GM12864 (cell line): ENCODE measurements at regions not wholly inside any gene's neighbourhood (a gene's known extent, or its start where the extent isn't known, plus 50 kb on each side); places are given as distances from the start of the nearest gene placed in this dataset.

Experiments
- DNase-seq: peaks from one replicate; pipeline ENCODE4 v3.0.0-alpha.2; 2011; ENCODE audit warnings: low read depth
- H3K4me3 ChIP-seq: 2 replicates; pipeline ENCODE4 v1.5.1; 2011; ENCODE audit warnings: mild to moderate bottlenecking, low read depth, low read length, control low read depth
- TF ChIP-seq, protein P1 (sequence below): IDR thresholded peaks from 2 replicates; pipeline ENCODE4 v1.5.1; 2011; ENCODE audit warnings: low read depth, mild to moderate bottlenecking, moderate library complexity, low read length, control low read depth, inconsistent platforms; ENCODE audit errors: missing control alignments

DNA sequence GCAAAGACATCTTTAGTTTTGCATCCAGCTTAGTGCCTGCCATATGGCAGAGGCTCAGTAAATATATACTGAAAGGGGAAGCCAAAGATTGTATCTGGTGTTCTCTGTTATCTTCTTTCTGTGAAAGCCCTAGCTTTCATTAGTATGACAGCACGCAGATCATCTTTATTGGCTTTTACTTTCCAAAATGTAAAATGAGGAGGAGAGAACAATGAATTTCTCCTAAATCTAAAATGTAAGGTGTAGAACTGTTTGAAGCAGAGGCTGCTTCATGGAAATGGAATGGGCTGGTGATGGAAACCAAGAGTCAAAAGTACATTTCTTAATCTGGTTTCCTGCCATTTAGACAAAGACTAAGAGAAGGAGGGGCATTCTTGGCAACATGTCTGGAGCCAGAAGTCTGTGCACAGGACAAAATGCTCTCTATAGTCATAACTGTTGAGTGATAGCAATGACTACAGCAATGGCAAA lies 1029.9 kb upstream of the PIK3C3 start:
- H3K4me3 ChIP-seq = no peak overlapping the region
- no peak for DNase-seq
- TF ChIP-seq, protein P1, sequence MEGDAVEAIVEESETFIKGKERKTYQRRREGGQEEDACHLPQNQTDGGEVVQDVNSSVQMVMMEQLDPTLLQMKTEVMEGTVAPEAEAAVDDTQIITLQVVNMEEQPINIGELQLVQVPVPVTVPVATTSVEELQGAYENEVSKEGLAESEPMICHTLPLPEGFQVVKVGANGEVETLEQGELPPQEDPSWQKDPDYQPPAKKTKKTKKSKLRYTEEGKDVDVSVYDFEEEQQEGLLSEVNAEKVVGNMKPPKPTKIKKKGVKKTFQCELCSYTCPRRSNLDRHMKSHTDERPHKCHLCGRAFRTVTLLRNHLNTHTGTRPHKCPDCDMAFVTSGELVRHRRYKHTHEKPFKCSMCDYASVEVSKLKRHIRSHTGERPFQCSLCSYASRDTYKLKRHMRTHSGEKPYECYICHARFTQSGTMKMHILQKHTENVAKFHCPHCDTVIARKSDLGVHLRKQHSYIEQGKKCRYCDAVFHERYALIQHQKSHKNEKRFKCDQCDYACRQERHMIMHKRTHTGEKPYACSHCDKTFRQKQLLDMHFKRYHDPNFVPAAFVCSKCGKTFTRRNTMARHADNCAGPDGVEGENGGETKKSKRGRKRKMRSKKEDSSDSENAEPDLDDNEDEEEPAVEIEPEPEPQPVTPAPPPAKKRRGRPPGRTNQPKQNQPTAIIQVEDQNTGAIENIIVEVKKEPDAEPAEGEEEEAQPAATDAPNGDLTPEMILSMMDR = no peak

DNA sequence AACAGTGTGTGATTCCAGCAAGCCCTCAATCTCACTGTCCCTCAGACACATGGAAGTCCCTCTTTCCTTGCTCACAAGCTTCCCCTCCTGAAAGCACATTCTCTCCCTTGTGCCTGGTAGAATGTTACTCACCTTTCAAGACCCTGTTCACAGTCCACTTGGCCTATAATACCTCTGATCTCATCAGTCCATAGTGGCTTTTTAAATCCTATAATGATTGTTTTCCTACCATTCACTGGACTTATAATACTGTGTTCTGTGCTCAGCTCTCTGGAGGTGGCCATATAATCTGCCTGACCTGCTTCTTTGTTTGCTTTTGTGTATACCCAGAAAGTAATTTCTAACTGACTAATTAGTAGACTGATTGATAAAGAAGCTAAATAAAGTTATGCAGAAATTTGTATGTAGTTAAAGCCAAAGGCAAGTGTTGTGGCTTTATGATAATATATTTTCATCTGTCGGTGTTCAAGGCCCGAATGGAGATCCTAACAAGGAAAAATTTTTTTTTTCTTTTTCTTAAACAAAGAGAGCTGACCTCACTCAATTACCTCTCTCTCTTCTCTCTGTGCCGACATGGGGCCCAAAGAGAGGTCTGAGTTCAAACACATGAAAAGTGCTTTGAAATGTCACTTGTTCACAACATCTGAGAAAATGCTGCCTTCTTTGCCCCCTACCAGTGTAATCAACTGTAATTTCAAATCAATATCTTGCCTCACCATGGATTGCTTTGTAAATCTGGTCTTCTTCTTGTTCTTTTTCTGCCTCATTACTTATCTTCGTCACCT lies 1033.0 kb upstream of the PIK3C3 start:
- no peak overlapping the region for H3K4me3 ChIP-seq
- no peak for DNase-seq
- TF ChIP-seq, protein P1 = no peak

DNA sequence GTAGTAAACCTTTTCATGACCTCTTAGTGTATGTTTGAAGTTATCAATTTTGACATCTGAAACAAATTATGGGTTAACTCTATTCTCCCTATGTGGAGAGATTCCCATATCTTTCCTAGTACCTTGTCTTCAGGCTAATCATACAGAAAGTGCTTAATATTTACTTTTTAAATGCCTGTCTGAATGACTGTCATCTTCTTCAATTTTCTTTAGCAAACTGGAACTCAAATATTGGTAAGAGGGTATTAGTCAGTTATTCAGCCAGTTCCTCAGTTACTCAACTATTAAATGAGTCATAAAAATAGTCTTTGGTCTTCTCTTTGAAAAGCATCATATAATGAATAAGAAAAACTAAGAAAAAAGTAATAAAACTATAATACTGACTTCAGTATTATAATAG lies 1038.0 kb upstream of the PIK3C3 start:
- TF ChIP-seq, protein P1 = no peak
- no peak overlapping the region for H3K4me3 ChIP-seq
- DNase-seq = no peak

DNA sequence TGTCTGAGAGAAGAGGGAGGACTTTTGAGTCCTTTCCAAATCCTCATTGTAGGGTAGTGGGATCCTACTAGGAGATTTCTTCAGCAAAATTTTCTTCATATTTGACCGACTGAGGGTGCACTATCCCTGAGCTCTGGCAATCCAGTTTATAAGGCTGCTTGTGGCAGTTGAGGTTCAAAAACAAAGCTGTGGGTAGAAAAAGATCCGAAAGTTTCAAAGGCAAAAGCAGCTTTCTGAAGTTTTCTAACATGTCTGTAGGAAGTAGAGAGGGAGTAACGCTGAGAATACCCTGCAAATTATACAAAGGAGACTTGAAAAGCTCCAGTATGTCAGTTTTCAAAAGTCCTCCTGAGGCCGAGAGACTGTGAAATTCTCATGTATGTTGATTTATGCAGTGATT lies 1039.3 kb upstream of the PIK3C3 start:
- TF ChIP-seq, protein P1 = no peak
- no peak overlapping the region for H3K4me3 ChIP-seq
- no peak for DNase-seq

DNA sequence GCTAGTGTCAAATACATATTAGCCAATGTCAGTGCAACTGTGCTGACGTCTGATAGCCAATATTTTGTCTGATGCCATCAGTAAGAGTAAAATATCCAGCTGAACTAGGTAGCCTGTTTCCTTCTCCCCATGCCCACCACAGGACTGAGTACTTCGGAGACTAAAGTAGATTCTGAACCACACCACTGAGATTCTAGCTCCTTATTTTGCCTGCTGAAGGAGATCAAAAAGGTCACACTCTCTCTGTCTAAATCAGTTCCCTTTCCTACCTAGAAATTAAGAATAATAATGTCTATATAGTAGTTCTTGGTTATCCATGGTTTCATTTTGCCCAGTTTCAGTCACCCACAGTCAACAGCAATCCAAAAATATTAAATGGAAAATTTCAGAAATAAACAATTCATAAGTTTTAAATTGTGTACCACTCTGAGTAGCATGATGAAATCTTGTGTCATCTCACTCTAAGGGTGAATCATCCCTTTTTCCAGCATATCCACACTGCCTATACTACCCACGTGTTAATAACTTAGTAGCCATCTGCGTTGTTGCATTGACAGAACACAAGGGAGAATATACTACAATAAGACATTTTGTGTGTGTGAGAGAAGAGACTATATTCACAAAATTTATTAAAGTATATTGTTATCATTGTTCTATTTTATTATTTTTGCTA lies 1043.3 kb upstream of the PIK3C3 start:
- DNase-seq = no peak
- H3K4me3 ChIP-seq = no peak overlapping the region
- TF ChIP-seq, protein P1 = no peak

DNA sequence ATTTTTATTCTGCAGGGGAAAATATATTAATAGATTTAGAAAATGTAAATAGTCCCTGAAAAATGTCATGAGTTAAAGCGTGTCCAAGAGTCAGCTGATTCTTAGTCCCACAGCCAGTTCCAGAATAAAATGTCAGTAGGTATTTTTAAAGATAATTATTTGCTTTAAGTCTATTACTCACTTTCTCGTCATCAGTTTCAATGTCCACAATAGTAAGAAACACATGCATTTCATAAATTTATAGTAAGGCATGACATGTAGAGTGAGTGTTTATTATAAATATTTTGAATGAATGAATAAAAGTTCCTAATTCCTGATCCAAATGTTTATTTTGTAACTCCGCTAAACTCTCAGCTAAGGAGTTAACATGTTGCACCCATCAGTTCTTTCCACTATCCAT lies 1044.0 kb upstream of the PIK3C3 start:
- TF ChIP-seq, protein P1 = no peak
- no peak overlapping the region for H3K4me3 ChIP-seq
- no peak for DNase-seq
